Fibroblast of pulmonary artery (primary cell): ENCODE measurements at regions not wholly inside any gene's neighbourhood (a gene's known extent, or its start where the extent isn't known, plus 50 kb on each side); places are given as distances from the start of the nearest gene placed in this dataset.
"Not testable (repeated sequence)": the region's sequence is repeated elsewhere in the genome, so short reads cannot be mapped to it uniquely, and the experiment has no call there.

ENCODE experiments used
- DNase-seq: peaks from one replicate; pipeline ENCODE4 v3.0.0-alpha.2; 2010; ENCODE audit warnings: low read depth
- H3K4me3 ChIP-seq: replicated peaks from 2 replicates; pipeline ENCODE4 v1.5.1; 2011; ENCODE audit warnings: low read depth, mild to moderate bottlenecking, control low read depth, low read length, moderate library complexity
- TF ChIP-seq, protein P1 (sequence below): IDR thresholded peaks from 2 replicates; pipeline ENCODE4 v1.5.1; 2011; ENCODE audit warnings: mild to moderate bottlenecking, control low read depth, low read length, inconsistent platforms; ENCODE audit errors: missing control alignments

DNA sequence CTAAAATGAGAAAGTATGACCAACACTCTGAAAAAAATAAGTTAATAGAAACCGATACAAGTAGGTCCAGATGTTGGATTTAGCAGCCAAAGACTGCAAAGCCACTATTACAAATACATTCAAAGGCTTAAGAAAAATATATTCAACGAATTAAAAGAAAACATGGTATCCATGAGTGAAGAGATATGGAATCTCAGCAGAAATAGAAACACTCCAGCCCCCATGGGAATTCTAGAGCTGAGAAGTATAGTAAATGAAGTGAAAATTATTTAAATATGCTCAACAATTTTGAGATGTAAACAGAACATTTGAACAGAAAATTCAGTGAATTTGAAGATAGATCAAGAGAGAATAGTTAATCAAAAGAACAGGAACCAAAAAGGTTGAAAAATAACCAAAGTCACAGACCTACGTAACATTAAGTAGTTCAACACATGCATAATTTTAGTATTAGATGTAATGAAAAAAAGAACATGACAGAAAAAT lies 72.0 kb upstream of the WIPF3 start:
- TF ChIP-seq, protein P1, sequence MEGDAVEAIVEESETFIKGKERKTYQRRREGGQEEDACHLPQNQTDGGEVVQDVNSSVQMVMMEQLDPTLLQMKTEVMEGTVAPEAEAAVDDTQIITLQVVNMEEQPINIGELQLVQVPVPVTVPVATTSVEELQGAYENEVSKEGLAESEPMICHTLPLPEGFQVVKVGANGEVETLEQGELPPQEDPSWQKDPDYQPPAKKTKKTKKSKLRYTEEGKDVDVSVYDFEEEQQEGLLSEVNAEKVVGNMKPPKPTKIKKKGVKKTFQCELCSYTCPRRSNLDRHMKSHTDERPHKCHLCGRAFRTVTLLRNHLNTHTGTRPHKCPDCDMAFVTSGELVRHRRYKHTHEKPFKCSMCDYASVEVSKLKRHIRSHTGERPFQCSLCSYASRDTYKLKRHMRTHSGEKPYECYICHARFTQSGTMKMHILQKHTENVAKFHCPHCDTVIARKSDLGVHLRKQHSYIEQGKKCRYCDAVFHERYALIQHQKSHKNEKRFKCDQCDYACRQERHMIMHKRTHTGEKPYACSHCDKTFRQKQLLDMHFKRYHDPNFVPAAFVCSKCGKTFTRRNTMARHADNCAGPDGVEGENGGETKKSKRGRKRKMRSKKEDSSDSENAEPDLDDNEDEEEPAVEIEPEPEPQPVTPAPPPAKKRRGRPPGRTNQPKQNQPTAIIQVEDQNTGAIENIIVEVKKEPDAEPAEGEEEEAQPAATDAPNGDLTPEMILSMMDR, result no peak
- no peak for DNase-seq
- H3K4me3 ChIP-seq, result no peak overlapping the region

DNA sequence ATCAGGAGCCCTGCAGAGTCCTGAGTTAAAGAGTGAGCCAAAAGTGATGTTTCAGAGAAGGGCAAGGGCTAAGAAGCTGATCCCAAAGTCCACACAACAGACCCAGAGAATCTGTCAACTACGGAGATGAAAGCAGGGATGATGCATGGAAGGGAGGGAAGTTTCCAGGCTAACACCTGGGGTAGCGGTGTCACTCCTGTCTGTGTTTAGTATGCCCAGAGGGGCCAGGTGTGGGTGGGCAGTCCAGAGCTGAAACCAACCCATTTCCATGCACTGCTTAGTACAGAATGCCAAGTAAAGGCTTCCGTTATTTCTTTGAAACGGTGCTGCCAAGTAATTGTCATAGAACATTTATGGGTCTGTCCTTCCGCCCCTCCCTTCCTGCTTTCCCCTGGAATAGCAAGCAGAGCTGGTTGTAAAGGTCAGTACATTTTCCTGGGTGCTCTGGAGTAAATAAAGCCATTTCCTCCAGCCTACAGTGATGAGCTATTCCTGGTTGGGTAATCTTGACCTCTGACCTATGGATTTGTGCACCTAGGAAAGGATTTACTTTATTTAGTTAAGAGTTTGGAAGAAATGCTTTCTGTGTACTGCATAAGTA lies 58.6 kb upstream of the WIPF3 start:
- not testable (repeated sequence) for H3K4me3 ChIP-seq, DNase-seq

DNA sequence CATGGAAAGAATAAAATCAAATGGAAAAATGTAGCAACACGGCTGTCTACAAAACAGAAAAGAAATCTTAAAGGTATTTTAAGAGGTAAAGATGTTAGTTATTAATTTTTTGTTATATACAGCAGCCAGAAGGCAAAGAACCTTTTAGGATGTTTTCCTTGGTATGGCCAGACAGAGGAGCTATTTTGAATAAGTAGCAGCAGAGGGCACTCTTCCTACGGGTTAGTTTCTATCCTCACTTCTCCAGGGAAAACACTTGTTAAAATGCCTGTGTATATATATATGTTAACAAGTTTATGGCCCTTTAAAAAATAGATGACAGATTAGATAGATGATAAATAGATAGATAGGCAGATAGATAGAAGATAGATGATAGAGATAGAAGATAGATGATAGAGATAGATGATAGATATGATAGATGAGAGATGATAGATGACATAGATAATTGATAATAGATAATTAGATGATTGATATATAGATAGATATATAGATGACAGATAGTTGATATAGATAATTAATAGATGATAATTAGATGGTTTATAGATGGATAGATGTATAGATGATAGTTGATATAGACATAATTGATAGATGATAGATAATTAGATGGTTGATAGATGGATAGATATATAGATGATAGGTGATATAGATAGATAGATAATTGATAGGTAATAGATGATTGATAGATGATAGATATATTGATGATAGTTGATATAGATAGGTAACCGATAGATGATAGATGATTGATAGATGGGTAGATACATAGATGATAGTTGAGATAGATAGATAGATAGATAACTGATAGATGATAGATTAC lies 57.8 kb upstream of the WIPF3 start:
- peak; percentile 75 for DNase-seq
- TF ChIP-seq, protein P1, result peak; percentile 65
- no peak overlapping the region for H3K4me3 ChIP-seq

DNA sequence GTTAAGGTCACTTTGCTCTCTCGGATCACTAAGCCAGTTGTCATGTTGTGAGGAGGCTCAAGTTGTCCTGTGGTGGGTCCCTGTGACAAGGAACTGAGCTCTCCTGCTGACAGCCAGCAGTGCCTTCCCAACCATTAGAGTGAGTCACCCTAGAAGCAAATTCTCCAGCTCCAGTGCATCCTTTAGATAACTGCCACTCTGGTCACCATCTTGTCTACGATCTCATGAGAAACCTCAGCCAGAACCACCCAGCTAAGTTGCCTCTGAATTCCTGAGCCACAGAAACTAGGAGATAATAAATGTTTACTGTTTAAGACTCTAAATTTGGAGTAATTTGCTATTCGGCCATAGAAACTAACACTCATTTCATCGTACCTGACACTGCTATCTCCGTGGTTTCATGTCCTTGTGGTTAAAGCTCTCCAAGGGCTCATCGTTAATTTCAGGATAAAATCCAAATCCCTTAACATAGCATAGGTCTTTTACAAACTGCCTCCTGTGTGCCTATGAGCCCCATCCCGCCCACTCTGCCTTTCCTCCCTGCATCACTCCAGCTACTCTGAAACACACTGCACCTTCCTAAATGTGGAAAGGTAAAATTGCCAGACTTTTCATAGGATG lies 56.5 kb upstream of the WIPF3 start:
- DNase-seq, result no peak
- no peak overlapping the region for H3K4me3 ChIP-seq
- TF ChIP-seq, protein P1, result no peak

- H3K4me3 ChIP-seq, DNase-seq: not testable (repeated sequence)
These were observed 55.9 kb upstream of the WIPF3 start for GRCh38 chr7:29750373-29750940.

- not testable (repeated sequence) for DNase-seq, H3K4me3 ChIP-seq
These were observed 55.3 kb upstream of the WIPF3 start for GRCh38 chr7:29751012-29751411.

DNA sequence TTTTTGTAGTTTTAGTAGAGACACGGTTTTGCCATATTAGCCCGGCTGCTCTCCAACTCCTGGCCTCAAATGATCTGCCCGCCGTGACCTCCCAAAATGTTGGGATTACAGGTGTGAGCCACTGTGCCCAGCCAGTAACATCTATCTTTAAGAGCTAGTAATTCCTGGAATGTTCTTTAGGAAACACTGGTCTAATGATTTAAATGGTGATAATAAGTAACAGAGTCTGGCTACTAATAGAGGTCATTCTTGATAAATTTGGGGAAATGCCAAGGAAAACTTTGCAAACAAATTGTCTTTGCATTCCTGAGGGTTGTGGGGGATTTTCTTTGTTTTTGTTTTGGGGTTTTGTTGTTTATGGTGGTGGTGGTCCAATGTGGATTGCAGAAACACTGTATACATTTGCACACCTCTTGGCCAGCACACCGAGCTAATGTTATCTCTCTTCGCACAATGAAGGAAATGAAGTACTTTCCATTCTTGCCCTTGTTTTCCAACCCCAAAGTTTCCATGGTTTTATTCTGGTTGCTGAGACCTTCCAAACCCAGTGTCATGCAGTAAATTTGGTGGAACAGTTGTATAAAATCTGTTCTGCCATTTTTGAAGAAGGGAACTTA lies 51.3 kb upstream of the WIPF3 start:
- TF ChIP-seq, protein P1, result no peak
- DNase-seq, result no peak
- H3K4me3 ChIP-seq, result no peak overlapping the region
